Brain microvascular endothelial cell (primary cell): ENCODE measurements at regions not wholly inside any gene's neighbourhood (a gene's known extent, or its start where the extent isn't known, plus 50 kb on each side); places are given as distances from the start of the nearest gene placed in this dataset.

Experiments
- DNase-seq: peaks from one replicate; pipeline ENCODE4 v3.0.0-alpha.2; 2020
- H3K27ac ChIP-seq: fragments of 250-450 bp; sonication (Bioruptor Pico); 2 replicates; pipeline ENCODE4 v1.5.1; 2020; ENCODE audit warnings: mild to moderate bottlenecking, moderate library complexity
- H3K27me3 ChIP-seq: fragments of 250-450 bp; sonication (Bioruptor Pico); replicated peaks from 2 replicates; pipeline ENCODE4 v1.5.1; 2020; ENCODE audit warnings: mild to moderate bottlenecking
- H3K36me3 ChIP-seq: fragments of 250-450 bp; sonication (Bioruptor Pico); replicated peaks from 2 replicates; pipeline ENCODE4 v1.5.1; 2020; ENCODE audit warnings: mild to moderate bottlenecking
- H3K4me3 ChIP-seq: 2 replicates; pipeline ENCODE4 v1.5.1; 2011; ENCODE audit warnings: low read depth, mild to moderate bottlenecking, control low read depth, low read length, moderate library complexity
- CTCF ChIP-seq: IDR thresholded peaks from 2 replicates; pipeline ENCODE4 v1.5.1; 2011; ENCODE audit warnings: low read depth, mild to moderate bottlenecking, moderate library complexity, low read length, control low read depth, inconsistent platforms; ENCODE audit errors: missing control alignments
- in situ Hi-C: cut with HindIII; loops from 2 replicates; pipeline ENCODE4 v1.10.0; 2017; ENCODE audit warnings: low sequenced_read_pairs, low pct_ligation_motif_present

DNA sequence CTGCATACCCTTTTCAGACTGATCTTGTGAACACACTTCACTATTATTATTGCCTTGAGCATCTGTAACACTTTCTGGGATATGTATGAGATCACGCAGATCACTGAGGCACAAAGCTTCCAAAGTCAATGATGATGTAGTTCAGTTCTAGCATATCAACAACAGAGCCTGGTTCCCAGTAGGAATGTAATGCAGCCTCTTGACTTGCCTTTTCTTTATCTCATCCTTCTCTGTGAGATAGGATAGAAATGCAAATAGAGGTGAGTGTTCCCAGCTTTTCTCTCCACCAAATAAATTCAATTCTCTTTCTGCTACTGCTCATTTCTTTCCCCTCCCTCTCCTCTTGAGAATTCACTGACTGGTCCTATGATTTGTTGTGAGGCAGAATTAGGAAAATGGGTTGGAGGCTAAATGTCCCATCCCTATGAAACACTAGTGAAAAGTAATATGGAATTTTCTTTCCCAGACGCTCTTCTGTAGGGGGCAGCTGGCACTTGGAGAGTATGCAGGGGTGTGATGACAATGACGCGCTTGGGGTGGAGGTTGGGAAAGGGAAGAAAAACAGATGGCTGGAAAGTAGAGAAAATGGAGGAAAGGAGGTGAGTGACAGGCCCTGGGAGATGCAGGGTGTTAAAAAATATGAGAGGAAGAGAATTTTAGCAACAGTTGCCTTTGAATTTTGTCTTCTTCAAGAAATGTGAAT, 96.0 kb upstream of the TMTC1 start:
- TF ChIP-seq CTCF, result no peak
- H3K36me3 ChIP-seq, result no peaks in the 10 kb centered on the region
- H3K27ac ChIP-seq, result no peak overlapping the region
- H3K27me3 ChIP-seq, result no peaks in the 10 kb centered on the region
- in situ Hi-C loops, result no loop called here
- no peak for DNase-seq
- H3K4me3 ChIP-seq, result no peak overlapping the region

DNA sequence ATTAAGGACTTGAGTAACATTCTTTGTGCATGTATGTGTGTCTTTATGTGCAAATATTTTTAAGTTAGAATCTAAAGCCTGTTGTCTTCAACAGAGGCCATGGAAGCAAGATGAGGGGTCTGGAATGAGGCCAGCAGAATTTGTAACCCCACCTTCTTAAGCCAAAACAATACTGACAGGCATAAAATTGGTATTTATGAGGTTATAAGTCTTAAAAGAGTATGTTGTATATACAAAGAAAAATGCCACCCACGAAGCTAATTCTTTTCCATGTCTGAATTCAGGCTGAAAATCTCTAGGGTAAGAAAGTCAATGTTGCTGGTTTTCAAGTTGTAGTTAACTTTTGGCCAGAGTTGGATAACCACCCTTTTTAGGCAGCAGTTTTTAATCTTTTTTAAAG, 86.2 kb upstream of the TMTC1 start:
- DNase-seq, result no peak
- no peaks in the 10 kb centered on the region for H3K27me3 ChIP-seq
- in situ Hi-C loops, result no loop called here
- TF ChIP-seq CTCF, result no peak
- H3K4me3 ChIP-seq, result no peak overlapping the region
- no peaks in the 10 kb centered on the region for H3K36me3 ChIP-seq
- H3K27ac ChIP-seq, result no peak overlapping the region

- Histone ChIP-seq H3K27ac (no peak overlapping the region), H3K4me3 (no peak overlapping the region), H3K27me3 (no peaks in the 10 kb centered on the region), H3K36me3 (no peaks in the 10 kb centered on the region)
- TF ChIP-seq CTCF, result no peak
- DNase-seq, result no peak
- in situ Hi-C loops, result no loop called here
Observed at GRCh38 chr12:29867823-29868222, 84.1 kb upstream of the TMTC1 start.

DNA sequence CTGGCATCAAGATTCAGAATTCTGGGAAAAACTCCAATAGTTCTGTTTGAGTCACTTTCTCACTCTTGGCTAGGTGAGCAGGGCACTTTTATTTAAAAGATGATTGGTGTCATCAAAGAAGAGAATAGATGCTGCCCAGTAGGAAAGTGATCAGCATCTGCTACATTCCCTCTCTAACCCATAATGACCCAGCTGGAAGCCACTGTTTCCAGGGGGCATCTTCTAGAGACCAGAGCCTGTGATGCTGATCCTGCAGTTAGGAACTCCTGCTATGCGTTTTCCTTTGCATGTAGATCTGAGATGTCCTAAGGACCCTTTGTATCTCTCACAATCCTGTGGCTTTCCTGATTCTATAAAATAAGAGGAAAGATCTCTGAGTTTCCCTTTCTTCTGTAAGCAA, 79.9 kb upstream of the TMTC1 start:
- H3K27me3 ChIP-seq, result no peaks in the 10 kb centered on the region
- no peak overlapping the region for H3K27ac ChIP-seq
- no peak overlapping the region for H3K4me3 ChIP-seq
- DNase-seq, result no peak
- no peaks in the 10 kb centered on the region for H3K36me3 ChIP-seq
- in situ Hi-C loops, result no loop called here
- TF ChIP-seq CTCF, result no peak

- in situ Hi-C loops, result no loop called here
- no peak overlapping the region for H3K4me3 ChIP-seq
- H3K27me3 ChIP-seq, result no peaks in the 10 kb centered on the region
- no peak for DNase-seq
- H3K27ac ChIP-seq, result no peak overlapping the region
- no peaks in the 10 kb centered on the region for H3K36me3 ChIP-seq
- no peak for TF ChIP-seq CTCF
Observed at GRCh38 chr12:29858270-29858786, 74.6 kb upstream of the TMTC1 start.

GRCh38 chr12:29847246-29847645, 63.5 kb upstream of the TMTC1 start:
- in situ Hi-C loops, result no loop called here

More at GRCh38 chr12:29847246-29847645, 63.5 kb upstream of the TMTC1 start:
- Histone ChIP-seq H3K27ac (no peak overlapping the region), H3K36me3 (no peaks in the 10 kb centered on the region), H3K27me3 (no peaks in the 10 kb centered on the region), H3K4me3 (no peak overlapping the region)
- DNase-seq, result no peak
- TF ChIP-seq CTCF, result no peak
